Astrocyte (in vitro differentiated cells and primary cell): ENCODE measurements at regions not wholly inside any gene's neighbourhood (a gene's known extent, or its start where the extent isn't known, plus 50 kb on each side); places are given as distances from the start of the nearest gene placed in this dataset.

Source experiments
- DNase-seq: peaks from one replicate; pipeline ENCODE4 v3.0.0-alpha.2; 2010; ENCODE audit warnings: low read depth
- FAIRE-seq: peaks from 2 replicates; lab custom pipeline; 2011; peaks lifted over from hg19 to GRCh38; lab: Jason Lieb, UNC
- H2AFZ ChIP-seq: 2 replicates; pipeline ENCODE4 v1.6.0; 2012; ENCODE audit warnings: low read depth, low read length, inconsistent platforms
- H3K27ac ChIP-seq: 2 replicates; pipeline ENCODE4 v1.5.1; 2011; ENCODE audit warnings: low read depth, low read length, inconsistent platforms
- H3K27me3 ChIP-seq: 2 replicates; pipeline ENCODE4 v1.6.0; 2011; ENCODE audit warnings: low read length, inconsistent platforms; ENCODE audit not compliant: insufficient read depth
- H3K36me3 ChIP-seq: 2 replicates; pipeline ENCODE4 v1.5.1; 2011; ENCODE audit warnings: low read length, inconsistent platforms; ENCODE audit not compliant: insufficient read depth
- H3K4me1 ChIP-seq: 2 replicates; pipeline ENCODE4 v1.5.1; 2011; ENCODE audit warnings: low read length, inconsistent platforms; ENCODE audit not compliant: insufficient read depth
- H3K4me2 ChIP-seq: 2 replicates; pipeline ENCODE4 v1.6.0; 2012; ENCODE audit warnings: low read length, inconsistent platforms
- H3K4me3 ChIP-seq: 2 replicates; pipeline ENCODE4 v1.5.1; 2011; ENCODE audit warnings: low read depth, mild to moderate bottlenecking, low read length, inconsistent platforms; ENCODE audit not compliant: insufficient read depth
- H3K79me2 ChIP-seq: 2 replicates; pipeline ENCODE4 v1.6.0; 2012; ENCODE audit warnings: mild to moderate bottlenecking, low read length, inconsistent platforms; ENCODE audit not compliant: insufficient read depth
- H3K9ac ChIP-seq: 2 replicates; pipeline ENCODE4 v1.6.0; 2012; ENCODE audit warnings: mild to moderate bottlenecking, low read length, inconsistent platforms
- H3K9me3 ChIP-seq: 2 replicates; pipeline ENCODE4 v1.5.1; 2012; ENCODE audit warnings: low read depth, mild to moderate bottlenecking, low read length, inconsistent platforms; ENCODE audit not compliant: insufficient read depth
- H4K20me1 ChIP-seq: 2 replicates; pipeline ENCODE4 v1.6.0; 2012; ENCODE audit warnings: low read length, inconsistent platforms; ENCODE audit not compliant: insufficient read depth
- H3K27ac Mint-ChIP-seq: one replicate; pipeline ENCODE4 v1.8.0; 2021; ENCODE audit warnings: mild to moderate bottlenecking, mixed read lengths; ENCODE audit not compliant: unreplicated experiment
- H3K27me3 Mint-ChIP-seq: one replicate; pipeline ENCODE4 v1.8.0; 2021; ENCODE audit warnings: low read depth, mixed read lengths; ENCODE audit not compliant: unreplicated experiment
- H3K36me3 Mint-ChIP-seq: one replicate; pipeline ENCODE4 v1.8.0; 2021; ENCODE audit warnings: low read depth, mixed read lengths; ENCODE audit not compliant: unreplicated experiment
- H3K4me1 Mint-ChIP-seq: one replicate; pipeline ENCODE4 v1.8.0; 2021; ENCODE audit warnings: low read depth, mixed read lengths; ENCODE audit not compliant: unreplicated experiment
- H3K4me3 Mint-ChIP-seq: one replicate; pipeline ENCODE4 v1.8.0; 2021; ENCODE audit warnings: mild to moderate bottlenecking, moderate library complexity, mixed read lengths; ENCODE audit not compliant: unreplicated experiment
- H3K9me3 Mint-ChIP-seq: one replicate; pipeline ENCODE4 v1.8.0; 2021; ENCODE audit warnings: mild to moderate bottlenecking, mixed read lengths; ENCODE audit not compliant: unreplicated experiment
- CTCF ChIP-seq: IDR thresholded peaks from 2 replicates; pipeline ENCODE4 v1.5.1; 2011; ENCODE audit warnings: low read depth, mild to moderate bottlenecking, inconsistent platforms, low read length, moderate library complexity; ENCODE audit not compliant: insufficient read depth
- EZH2 ChIP-seq: IDR thresholded peaks from 2 replicates; pipeline ENCODE4 v1.6.1; 2012; ENCODE audit warnings: mild to moderate bottlenecking, low read length, inconsistent platforms; ENCODE audit not compliant: insufficient read depth

- H3K36me3 ChIP-seq, result no peaks in the 10 kb centered on the region
- Mint-ChIP-seq H3K27ac (no peak overlapping the region), H3K36me3 (no peaks in the 10 kb centered on the region), H3K4me3 (no peak overlapping the region), H3K27me3 (peaks cover 15% of the 10 kb centered on the region), H3K9me3 (no peaks in the 10 kb centered on the region), H3K4me1 (peaks cover 4% of the 10 kb centered on the region)
- peaks cover 5% of the 10 kb centered on the region for H3K4me1 ChIP-seq
- FAIRE-seq, result no peak
- no peak for DNase-seq
- TF ChIP-seq EZH2 (no peak), CTCF (no peak)
- H3K9ac ChIP-seq, result no peak overlapping the region
- H3K27me3 ChIP-seq, result peaks cover 8% of the 10 kb centered on the region
- H4K20me1 ChIP-seq, result no peaks in the 10 kb centered on the region
- no peak overlapping the region for H3K27ac ChIP-seq
- H3K4me2 ChIP-seq, result no peak overlapping the region
- H3K9me3 ChIP-seq, result no peaks in the 10 kb centered on the region
- no peak overlapping the region for H3K4me3 ChIP-seq
- no peak overlapping the region for H2AFZ ChIP-seq
- no peaks in the 10 kb centered on the region for H3K79me2 ChIP-seq
Observed at GRCh38 chr10:29837586-29837985, 202.8 kb upstream of the SVIL start.

GRCh38 chr10:29836396-29836795 is 201.6 kb upstream of the SVIL start:
- H3K4me2 ChIP-seq, result no peak overlapping the region
- TF ChIP-seq CTCF (no peak), EZH2 (no peak)
- no peaks in the 10 kb centered on the region for H3K36me3 Mint-ChIP-seq
- H2AFZ ChIP-seq, result no peak overlapping the region
- H3K9ac ChIP-seq, result no peak overlapping the region
- no peak overlapping the region for H3K27ac ChIP-seq
- H3K27me3 Mint-ChIP-seq, result peaks cover 9% of the 10 kb centered on the region
- no peak overlapping the region for H3K4me3 Mint-ChIP-seq
- no peaks in the 10 kb centered on the region for H3K9me3 ChIP-seq
- H3K4me3 ChIP-seq, result no peak overlapping the region
- H4K20me1 ChIP-seq, result no peaks in the 10 kb centered on the region
- no peak overlapping the region for H3K27ac Mint-ChIP-seq
- no peaks in the 10 kb centered on the region for H3K36me3 ChIP-seq
- H3K4me1 Mint-ChIP-seq, result peaks cover 4% of the 10 kb centered on the region
- peaks cover 5% of the 10 kb centered on the region for H3K27me3 ChIP-seq
- H3K79me2 ChIP-seq, result no peaks in the 10 kb centered on the region
- H3K9me3 Mint-ChIP-seq, result peaks cover 5% of the 10 kb centered on the region
- no peaks in the 10 kb centered on the region for H3K4me1 ChIP-seq
- DNase-seq (no peak), FAIRE-seq (no peak)

- no peak overlapping the region for H2AFZ ChIP-seq
Observed at GRCh38 chr10:29835055-29835454, 200.3 kb upstream of the SVIL start.

More at GRCh38 chr10:29835055-29835454, 200.3 kb upstream of the SVIL start:
- Histone ChIP-seq H3K36me3 (no peaks in the 10 kb centered on the region), H3K4me3 (no peak overlapping the region), H3K79me2 (no peaks in the 10 kb centered on the region), H4K20me1 (no peaks in the 10 kb centered on the region), H3K4me2 (no peak overlapping the region), H3K4me1 (no peaks in the 10 kb centered on the region), H3K27me3 (peaks cover 2% of the 10 kb centered on the region), H3K27ac (no peak overlapping the region), H3K9me3 (no peaks in the 10 kb centered on the region), H3K9ac (no peak overlapping the region)
- Mint-ChIP-seq H3K27ac (no peak overlapping the region), H3K27me3 (peaks cover 9% of the 10 kb centered on the region), H3K36me3 (no peaks in the 10 kb centered on the region), H3K4me3 (no peak overlapping the region), H3K9me3 (peaks cover 8% of the 10 kb centered on the region), H3K4me1 (peaks cover 6% of the 10 kb centered on the region)
- FAIRE-seq (no peak), DNase-seq (no peak)
- TF ChIP-seq EZH2 (no peak), CTCF (no peak)
